GM10266 (cell line): ENCODE measurements at regions not wholly inside any gene's neighbourhood (a gene's known extent, or its start where the extent isn't known, plus 50 kb on each side); places are given as distances from the start of the nearest gene placed in this dataset.
"Not testable (repeated sequence)": the region's sequence is repeated elsewhere in the genome, so short reads cannot be mapped to it uniquely, and the experiment has no call there.

Experiments used
- DNase-seq: peaks from one replicate; pipeline ENCODE4 v3.0.0; 2012; ENCODE audit errors: extremely low spot score
- CTCF ChIP-seq: IDR thresholded peaks from 2 replicates; pipeline ENCODE4 v1.5.1; 2012; ENCODE audit warnings: mild to moderate bottlenecking, low read depth; ENCODE audit not compliant: control insufficient read depth, insufficient read depth; ENCODE audit errors: missing control alignments

- no peak for TF ChIP-seq CTCF
- DNase-seq, result no peak
Measured at GRCh38 chr14:48275301-48275700, 599.9 kb upstream of the MDGA2 start.

GRCh38 chr14:48274826-48275225, 599.4 kb upstream of the MDGA2 start:
- TF ChIP-seq CTCF, result no peak
- DNase-seq, result no peak

- DNase-seq, result not testable (repeated sequence)
Measured at GRCh38 chr14:48267926-48268325, 592.5 kb upstream of the MDGA2 start.

GRCh38 chr14:48266201-48266600, 590.8 kb upstream of the MDGA2 start:
- DNase-seq, result not testable (repeated sequence)

GRCh38 chr14:48261436-48261835, 586.0 kb upstream of the MDGA2 start:
- DNase-seq, result no peak
- TF ChIP-seq CTCF, result no peak

- not testable (repeated sequence) for DNase-seq
Measured at GRCh38 chr14:48260394-48261295, 585.2 kb upstream of the MDGA2 start.

- not testable (repeated sequence) for DNase-seq
Measured at GRCh38 chr14:48259876-48260275, 584.5 kb upstream of the MDGA2 start.

GRCh38 chr14:48259232-48259631, 583.8 kb upstream of the MDGA2 start:
- not testable (repeated sequence) for DNase-seq

GRCh38 chr14:48258703-48259102, 583.3 kb upstream of the MDGA2 start:
- not testable (repeated sequence) for DNase-seq

- TF ChIP-seq CTCF, result no peak
- no peak for DNase-seq
Measured at GRCh38 chr14:48253020-48253419, 577.6 kb upstream of the MDGA2 start.

GRCh38 chr14:48251290-48251689, 575.9 kb upstream of the MDGA2 start:
- TF ChIP-seq CTCF, result no peak
- no peak for DNase-seq
